HG02885 (cell line): ENCODE measurements at regions not wholly inside any gene's neighbourhood (a gene's known extent, or its start where the extent isn't known, plus 50 kb on each side); places are given as distances from the start of the nearest gene placed in this dataset.

ENCODE experiments used
- ATAC-seq: cut with Tn5 transposase; IDR thresholded peaks from one replicate; pipeline ENCODE4 v1.9.1; 2021; ENCODE audit warnings: mild to moderate bottlenecking; ENCODE audit not compliant: unreplicated experiment, poor library complexity

DNA sequence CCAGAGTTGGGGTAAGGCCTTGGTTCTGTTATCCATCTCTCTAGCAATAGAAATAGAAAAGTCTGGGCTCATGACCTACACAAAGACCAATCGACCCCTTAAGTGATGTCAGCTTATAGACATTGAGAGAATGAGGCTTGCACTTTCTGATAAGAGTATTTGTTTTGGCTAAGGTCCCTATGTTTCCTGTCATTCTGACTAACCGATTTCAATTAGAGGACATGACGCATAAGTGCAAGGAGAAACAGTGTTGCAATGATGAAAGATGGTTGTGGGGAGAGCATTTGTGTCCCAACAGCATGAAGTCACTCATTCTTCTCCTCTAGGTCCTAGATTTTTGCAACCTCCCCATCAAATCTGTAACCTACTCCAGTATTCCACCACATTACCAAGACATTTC, 255.1 kb downstream of the MAT2B start:
- no peak for ATAC-seq

DNA sequence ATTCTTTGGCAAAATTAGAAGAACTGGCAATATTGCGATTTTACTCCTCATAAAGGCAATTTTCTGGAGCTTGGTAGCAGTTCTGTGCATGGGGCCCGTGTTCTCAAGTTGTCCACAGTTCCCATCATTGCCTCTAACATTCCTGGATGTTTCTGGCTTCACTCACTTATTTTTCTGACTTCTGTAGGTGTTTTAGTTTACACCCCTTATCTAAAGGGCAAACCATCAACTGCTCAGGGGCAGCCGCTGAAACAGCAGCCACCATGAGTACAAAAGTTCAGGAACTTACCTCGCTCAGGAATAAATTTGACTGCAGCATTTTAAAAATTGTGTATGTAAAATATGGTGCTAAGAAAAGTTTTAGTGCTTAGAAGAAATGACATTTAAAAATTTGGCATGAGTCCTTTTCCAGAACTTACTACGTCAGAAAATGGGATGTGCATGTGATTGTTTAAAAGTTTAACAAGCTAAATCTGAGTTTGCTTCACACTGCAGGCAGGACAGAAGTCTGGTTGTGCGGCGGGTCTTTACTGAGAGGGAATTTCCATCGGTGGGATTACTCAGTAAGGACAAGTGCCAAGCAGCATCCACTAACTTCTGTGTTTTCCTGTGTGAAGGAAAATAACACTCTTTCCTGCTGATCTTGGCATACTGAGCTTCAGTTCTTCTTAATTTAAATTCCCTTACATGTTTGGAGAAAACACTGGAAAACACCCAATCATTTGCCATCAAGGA, 261.7 kb downstream of the MAT2B start:
- ATAC-seq: no peak

DNA sequence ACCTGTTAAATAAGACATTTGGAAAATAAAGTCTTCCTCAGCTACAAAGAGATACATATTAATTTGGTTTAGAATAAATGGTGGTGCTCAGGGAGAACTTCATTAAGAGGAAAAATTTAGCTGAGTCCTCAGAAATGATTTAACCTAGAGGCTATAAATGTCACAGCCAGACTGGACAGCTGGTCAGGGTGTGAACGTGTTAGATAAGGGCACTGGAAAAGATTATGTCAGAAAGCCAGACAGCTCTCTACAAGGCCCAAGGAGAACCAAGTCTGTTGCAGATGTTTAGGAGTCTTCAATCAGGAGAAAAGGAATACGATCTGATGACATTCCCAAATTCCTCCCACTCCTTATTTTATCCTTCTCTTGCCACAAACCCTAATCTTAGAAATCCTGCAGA, 265.2 kb downstream of the MAT2B start:
- no peak for ATAC-seq

GRCh38 chr5:163772241-163772640, 266.8 kb downstream of the MAT2B start:
- no peak for ATAC-seq

DNA sequence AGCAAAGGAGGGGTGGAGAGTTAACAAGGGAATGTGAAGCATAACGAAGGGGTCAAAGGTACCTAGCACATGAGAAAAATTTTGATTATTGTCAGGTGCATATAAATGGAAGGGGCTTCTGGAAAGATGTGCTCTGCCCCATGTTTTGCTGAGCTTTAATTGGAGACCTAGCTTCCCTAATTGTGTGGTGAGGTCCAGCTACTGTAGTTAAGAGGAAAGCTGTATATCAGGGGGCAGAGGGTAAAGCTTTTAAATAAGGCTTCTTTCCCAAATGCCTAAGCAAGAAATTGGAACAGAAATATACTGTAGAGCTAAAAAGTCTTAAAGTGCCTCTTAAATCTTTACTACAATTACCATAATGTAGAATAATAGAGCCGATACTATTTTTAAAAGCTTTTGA, 267.2 kb downstream of the MAT2B start:
- ATAC-seq: no peak

- ATAC-seq: no peak
These were observed 267.8 kb downstream of the MAT2B start for GRCh38 chr5:163773226-163773625.

DNA sequence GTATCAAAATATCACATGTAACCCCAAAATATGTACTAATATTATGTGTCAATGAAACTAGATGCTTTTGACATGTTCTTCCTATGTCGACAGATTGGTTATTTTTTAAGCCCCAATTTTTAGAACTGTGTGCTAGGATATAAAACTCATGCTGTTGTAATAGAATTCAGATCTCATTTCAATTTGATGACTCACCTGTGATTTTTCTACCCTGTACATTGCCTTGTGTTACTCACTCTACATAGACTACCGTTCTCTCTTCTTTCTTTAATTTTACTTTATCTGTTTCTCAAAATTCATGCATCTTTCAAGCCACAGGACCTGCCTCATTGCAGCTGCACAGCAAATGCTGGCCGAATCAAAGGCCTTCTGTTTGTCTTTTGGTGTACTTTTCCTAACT, 284.5 kb downstream of the MAT2B start:
- ATAC-seq: no peak

- ATAC-seq: no peak
These were observed 285.1 kb downstream of the MAT2B start for GRCh38 chr5:163790497-163790896.

DNA sequence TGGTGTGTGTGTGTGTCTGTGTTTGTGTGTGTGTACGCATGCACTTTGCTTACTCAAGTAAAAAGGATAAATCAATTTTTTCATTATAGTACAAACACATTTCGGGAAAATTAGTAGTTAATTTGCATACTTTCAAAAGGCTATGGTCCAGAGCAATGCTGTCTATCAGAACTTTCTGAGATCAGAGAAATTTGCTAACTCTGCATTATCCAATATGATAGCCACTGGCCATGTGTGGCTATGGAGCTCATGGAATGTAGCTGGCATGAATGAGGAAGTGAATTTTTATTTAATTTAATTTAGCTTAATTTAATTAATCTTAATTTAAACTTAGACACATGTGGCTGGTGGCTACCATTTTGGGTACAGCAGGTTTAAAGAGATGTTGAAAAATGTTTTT, 289.6 kb downstream of the MAT2B start:
- ATAC-seq: no peak

DNA sequence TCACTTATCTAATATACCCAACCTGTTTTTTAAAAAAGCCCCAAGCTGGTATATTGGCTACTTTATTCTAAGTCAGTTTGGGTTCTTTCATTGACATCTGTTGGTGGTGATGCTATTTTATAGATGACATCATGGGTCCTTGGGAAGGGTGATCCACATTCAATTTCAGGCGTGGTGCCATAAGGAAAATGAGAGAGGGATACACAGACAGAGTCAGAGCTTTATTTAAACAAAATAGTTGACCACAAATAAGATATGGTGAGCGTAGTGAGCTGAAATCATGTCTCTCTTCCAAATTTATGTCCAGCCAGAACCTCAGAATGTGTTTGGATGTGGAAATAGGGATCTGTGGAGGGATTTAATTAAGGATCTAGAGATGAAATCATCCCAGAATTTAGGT, 302.4 kb downstream of the MAT2B start:
- ATAC-seq: no peak

GRCh38 chr5:163809473-163809872, 304.1 kb downstream of the MAT2B start:
- no peak for ATAC-seq

DNA sequence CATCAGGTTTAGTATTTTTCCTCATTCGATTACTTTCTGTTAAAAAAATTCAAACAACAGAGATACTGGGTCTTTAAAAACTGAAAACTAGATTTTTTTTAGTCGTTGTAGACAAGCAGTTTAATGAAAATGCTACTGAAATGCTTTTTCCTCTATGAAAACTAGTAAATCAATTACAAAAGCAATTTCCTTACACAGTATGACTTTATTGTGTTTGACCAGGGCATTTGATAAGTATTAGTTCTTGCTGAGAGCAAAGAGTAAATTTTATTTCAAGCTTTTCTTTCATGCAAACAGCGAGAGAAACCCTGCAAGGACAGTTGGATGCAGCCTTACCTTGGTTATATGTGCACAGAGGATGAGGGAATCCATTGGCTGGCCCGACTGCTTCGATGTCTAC, 308.5 kb downstream of the MAT2B start:
- ATAC-seq: no peak

DNA sequence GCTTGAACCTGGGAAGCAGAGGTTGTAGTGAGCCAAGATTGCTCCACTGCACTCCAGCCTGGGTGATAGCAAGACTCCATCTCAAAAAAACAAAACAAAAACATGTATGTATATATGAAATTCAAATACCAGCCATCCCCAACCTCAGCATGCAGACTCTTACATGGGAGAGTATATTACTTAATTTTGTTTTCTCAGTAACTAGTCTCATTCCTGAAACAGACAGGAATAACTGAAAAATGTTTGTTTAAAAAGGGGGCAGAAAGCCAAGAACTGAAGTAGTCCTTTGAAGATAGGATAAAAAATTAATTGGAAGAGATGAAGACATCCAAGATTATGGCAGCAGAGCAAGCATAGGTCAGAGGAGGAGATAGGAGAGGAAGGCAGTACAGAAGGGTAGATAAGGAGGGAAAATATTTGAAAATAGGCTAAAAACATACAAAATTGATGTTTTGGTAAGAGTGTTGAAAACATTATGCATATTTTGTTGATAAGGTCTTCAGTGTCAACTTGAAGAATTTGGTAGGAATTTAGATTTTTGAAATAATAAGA, 309.9 kb downstream of the MAT2B start:
- ATAC-seq: no peak

- no peak for ATAC-seq
These were observed 315.7 kb downstream of the MAT2B start for GRCh38 chr5:163821142-163821541.

DNA sequence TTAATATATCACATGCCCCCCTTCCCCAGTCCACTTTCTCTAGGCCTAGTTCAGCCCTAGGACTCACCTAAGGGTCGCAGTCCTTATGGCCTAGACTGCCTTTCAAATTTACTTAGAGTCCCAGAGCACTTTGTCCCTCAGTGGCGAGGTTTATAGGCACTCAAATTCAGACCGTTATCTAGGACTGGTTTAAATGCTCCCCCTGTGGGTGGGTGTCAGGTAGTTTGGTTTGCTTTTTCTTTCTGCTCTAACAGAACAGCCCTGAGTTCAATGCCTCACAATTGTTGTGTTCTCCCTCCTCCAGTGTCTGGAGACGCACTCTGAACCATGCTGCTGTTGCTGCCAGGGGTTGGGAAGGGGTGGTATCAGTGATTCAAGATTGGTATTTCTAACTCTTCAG, 317.1 kb downstream of the MAT2B start:
- ATAC-seq: no peak

GRCh38 chr5:163825661-163826060, 320.2 kb downstream of the MAT2B start:
- ATAC-seq: no peak

- no peak for ATAC-seq
These were observed 320.8 kb downstream of the MAT2B start for GRCh38 chr5:163826201-163826600.

DNA sequence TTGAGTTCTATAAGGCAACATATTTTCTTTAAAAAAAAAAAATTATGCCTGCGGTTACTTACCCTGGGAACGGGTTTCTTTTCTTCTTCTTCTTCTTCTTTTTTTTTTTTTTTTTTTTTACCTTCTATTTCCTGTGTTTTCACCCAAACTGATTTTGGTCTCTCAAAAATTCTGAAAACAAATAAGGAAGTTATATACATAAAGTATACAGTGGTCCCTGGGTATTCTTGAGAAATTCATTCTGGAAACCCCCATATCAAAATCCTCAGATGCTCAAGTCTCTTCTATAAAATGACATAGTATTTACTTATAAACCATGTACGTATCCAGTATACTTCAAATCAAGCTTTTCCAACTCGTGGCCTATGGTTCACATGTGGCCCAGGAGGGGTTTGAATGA, 326.7 kb downstream of the MAT2B start:
- no peak for ATAC-seq

GRCh38 chr5:163838738-163839137, 333.3 kb downstream of the MAT2B start:
- ATAC-seq: no peak

- ATAC-seq: no peak
These were observed 341.1 kb downstream of the MAT2B start for GRCh38 chr5:163846512-163846911.

DNA sequence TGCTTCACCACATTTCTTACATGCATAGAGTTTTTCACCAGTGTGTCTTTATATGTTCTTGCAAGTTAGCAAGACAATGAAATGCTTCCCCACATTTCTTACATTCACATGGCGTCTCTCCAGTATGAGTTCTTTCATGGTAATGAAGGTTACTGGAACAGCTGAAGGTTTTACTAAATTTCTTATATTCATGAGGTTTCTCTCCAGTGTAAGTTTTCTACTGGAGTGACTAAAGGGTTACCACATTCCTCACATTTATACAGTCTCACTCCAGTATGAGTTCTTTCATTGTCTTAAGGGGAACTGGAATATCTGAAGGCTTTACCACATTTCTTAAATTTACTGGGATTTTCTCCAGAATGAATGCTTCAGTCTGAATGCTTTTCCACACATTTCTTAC, 350.3 kb downstream of the MAT2B start:
- no peak for ATAC-seq

- no peak for ATAC-seq
These were observed 356.3 kb downstream of the MAT2B start for GRCh38 chr5:163861670-163862069.
